GM13977 (cell line): ENCODE measurements at regions not wholly inside any gene's neighbourhood (a gene's known extent, or its start where the extent isn't known, plus 50 kb on each side); places are given as distances from the start of the nearest gene placed in this dataset.
"Not testable (repeated sequence)": the region's sequence is repeated elsewhere in the genome, so short reads cannot be mapped to it uniquely, and the experiment has no call there.

Source experiments
- DNase-seq: peaks from one replicate; pipeline ENCODE4 v3.0.0; 2012; ENCODE audit warnings: low spot score
- CTCF ChIP-seq: IDR thresholded peaks from 2 replicates; pipeline ENCODE4 v1.5.1; 2012; ENCODE audit warnings: mild to moderate bottlenecking, control low read depth; ENCODE audit not compliant: insufficient read depth; ENCODE audit errors: extremely low read depth, missing control alignments
- in situ Hi-C: fragments of 300-500 bp; cut with MboI; formaldehyde crosslinking; loops from one replicate; pipeline ENCODE4 v1.12.0; 2022; ENCODE audit warnings: low sequenced_read_pairs, low pct_unique_long_range_greater_than_20kb, mixed read lengths, inconsistent platforms; ENCODE audit not compliant: unreplicated experiment

- in situ Hi-C loops = no loop called here
- DNase-seq = no peak
- no peak for TF ChIP-seq CTCF
These were observed 68.7 kb upstream of the WNT7B start for GRCh38 chr22:46045459-46046298.

GRCh38 chr22:46046299-46046685 is 69.3 kb upstream of the WNT7B start:
- in situ Hi-C loops = no loop called here
- DNase-seq = no peak
- TF ChIP-seq CTCF = no peak

- no peak for TF ChIP-seq CTCF
- no peak for DNase-seq
- in situ Hi-C loops = no loop called here
These were observed 70.3 kb upstream of the WNT7B start for GRCh38 chr22:46047226-46047625.

GRCh38 chr22:46047841-46048595 is 71.1 kb upstream of the WNT7B start:
- DNase-seq = no peak
- in situ Hi-C loops = no loop called here

GRCh38 chr22:46048661-46049060 is 71.7 kb upstream of the WNT7B start:
- in situ Hi-C loops = not testable (repeated sequence)

More at GRCh38 chr22:46047841-46048595, 71.1 kb upstream of the WNT7B start:
- TF ChIP-seq CTCF = no peak

GRCh38 chr22:46049726-46050450 is 72.9 kb upstream of the WNT7B start:
- in situ Hi-C loops = no loop called here
- no peak for DNase-seq
- TF ChIP-seq CTCF = no peak

More at GRCh38 chr22:46048661-46049060, 71.7 kb upstream of the WNT7B start:
- DNase-seq = not testable (repeated sequence)

GRCh38 chr22:46050451-46050845 is 73.5 kb upstream of the WNT7B start:
- TF ChIP-seq CTCF = no peak
- in situ Hi-C loops = no loop called here
- DNase-seq = no peak
